DMS153 treated with DMSO at 0.1 percent for 48 hours (cell line): ENCODE measurements at regions not wholly inside any gene's neighbourhood (a gene's known extent, or its start where the extent isn't known, plus 50 kb on each side); places are given as distances from the start of the nearest gene placed in this dataset.

Experiments
- DNase-seq: peaks from one replicate; lab custom pipeline; 2025; ENCODE audit not compliant: unreplicated experiment; lab: John Stamatoyannopoulos, UW

DNA sequence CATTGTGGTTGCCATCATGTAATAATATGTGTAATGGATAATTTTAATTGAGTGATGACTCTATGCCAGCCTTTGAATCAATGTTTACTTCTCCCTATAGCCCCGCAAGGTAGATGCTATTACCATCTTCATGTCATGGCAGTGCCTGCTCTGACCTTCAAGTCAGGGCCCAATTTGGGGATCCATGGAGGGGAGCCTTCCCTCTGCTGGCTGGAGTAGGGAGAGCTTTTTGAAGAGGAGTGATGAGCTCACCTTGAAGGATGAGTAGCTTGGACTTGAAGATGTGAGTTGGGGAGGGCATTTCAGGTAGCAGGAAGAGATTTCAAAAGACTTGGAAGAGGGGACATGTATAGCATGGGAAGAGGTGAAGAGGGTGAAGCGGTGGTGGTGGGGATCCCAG, 189.2 kb downstream of the FOXD2 start:
- no peak for DNase-seq

DNA sequence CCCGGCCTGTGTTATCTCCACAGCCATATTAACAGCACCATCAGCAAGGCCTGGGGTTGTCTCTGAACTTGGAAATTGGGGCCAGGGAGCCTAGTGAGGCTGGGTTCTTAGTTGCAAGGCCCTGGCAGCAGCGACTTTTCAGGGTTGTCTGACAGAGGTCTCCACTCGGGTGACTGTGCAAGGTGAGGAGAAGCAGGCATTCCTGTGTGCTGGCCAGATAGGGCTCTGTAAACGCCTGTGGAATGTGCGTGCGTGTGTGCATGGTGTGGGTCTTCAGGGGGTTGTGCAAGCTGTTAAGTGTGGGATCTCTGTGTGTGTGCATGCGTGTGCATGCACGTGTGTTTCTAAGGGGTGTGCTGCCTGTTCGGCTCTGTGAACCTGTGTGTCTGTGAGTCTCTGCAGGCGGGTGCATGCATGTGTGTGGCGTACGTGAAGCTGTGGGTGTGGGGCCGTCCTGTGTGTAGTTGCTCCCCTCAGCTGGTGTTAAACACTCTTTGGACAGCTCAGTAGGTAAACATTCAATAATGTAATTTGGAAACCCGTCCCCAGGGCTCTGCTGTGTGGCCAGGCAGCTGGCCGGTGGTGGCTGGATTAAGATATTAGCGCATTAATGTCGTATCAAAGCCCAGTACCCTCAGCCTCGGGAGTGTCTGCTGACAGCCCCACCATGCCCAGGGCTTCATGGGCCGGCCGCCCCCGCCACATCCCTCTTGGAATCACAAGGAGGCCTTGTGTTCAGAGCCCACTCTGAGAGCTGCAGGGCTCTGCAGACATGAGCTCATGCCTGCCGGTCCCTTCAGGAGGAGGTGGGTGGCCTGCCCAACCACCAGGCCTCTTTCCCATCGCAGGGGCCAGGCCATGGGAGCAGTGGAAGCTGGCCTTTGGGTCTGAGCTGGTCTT, 189.9 kb downstream of the FOXD2 start:
- DNase-seq: no peak

DNA sequence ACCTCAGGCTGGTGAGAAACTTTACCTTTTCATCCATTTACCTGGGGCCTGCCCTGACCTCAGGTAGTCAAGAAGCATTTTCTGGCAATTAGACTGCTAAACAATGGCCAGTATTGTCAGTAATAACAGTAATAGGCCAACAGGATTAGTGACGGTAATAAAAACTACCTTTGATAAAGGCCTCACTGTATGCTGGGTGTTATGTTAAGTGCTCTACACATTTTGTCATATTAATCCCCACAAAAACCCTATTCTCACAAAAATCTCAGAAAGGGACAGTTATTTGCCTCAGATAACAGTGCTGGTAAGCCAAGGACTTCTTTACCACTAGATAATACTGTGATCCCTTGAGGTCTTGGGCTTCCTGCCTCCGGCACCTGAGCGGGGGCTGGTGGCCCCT, 191.4 kb downstream of the FOXD2 start:
- DNase-seq: no peak

DNA sequence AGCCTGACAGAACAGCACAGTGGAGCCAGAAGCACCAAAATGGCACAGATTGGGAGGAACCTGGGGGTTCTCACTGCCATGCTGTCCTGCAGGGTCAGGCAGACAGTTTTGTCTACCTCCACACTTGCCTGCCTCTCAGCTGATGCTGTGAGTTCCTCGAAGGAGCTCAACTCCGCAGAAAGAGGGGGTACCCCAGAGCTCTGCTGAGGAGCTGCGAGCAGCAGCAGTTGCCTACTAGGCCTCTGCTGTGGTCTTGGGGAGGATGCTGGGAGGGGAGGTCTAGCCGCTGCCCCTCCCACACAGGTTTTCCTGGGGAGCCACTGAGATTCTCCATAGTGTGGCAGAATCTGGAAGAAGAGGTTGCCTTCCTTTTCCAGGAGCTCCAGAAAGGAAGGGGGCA, 192.5 kb downstream of the FOXD2 start:
- no peak for DNase-seq

DNA sequence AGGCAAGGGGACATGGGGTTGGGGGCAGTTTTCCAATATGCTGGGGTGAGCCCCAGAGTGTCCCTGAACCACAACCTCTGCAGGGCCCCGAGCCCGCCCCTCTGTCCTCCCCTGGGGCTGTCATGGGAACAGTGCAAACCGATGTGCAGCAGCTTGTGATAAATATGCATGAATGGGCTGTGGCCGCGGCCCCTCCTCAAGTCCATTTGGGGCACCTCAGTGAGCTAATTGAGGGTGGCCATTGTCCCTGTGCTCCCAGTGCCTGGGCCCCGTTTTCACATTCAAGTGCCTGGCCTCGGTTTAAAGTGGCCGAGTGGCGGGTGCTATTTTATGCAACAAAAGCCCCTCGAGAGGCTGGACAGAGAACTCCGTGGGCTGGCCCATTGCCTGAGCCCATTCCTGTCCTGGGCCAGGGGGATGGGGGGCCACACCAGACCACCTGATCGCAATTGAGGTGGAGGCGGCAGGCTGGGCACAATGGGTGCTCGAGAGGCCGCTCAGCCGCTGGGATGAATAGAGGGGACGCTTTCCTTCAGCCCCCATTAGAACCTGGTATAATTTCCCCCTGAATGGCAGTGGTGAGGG, 193.7 kb downstream of the FOXD2 start:
- DNase-seq: no peak

DNA sequence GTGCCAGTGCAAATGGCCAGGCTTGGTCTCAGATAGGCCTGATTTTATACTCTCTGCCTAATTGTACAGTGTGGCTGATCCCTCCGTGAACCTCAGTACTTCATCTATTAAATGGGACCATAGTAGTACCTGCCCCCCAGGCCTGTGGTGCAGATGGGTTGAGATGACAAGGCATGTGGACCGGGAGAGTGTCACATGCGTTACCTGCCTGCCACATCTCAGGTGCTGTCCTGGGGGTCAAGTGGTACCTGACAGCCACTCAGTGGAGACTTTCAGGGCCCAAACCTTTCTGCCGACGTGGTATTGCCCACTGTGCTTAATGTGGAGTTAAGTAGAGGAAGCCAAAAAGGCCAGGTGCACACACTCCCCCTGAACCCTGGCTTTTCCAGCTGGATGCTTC, 197.3 kb downstream of the FOXD2 start:
- DNase-seq: no peak

DNA sequence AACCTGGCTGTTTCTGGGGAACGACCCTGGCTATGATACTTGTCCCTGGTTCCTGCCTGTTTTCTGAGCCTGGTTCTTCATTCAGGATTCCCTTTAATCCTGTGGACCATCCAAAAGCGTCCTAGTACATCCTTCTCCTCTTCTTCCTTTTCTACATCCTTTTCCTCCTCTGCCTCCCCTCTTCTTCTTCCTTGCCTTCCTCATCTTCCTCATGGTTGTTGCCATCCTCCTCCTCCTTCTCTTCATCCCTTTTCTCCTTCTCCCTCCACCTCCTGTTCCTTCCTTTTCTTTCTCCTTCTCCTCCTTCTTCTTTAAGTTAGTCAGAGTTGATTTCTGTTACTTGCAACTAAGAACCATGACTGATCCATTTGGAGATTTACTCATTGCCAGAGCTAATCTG, 197.8 kb downstream of the FOXD2 start:
- DNase-seq: no peak

DNA sequence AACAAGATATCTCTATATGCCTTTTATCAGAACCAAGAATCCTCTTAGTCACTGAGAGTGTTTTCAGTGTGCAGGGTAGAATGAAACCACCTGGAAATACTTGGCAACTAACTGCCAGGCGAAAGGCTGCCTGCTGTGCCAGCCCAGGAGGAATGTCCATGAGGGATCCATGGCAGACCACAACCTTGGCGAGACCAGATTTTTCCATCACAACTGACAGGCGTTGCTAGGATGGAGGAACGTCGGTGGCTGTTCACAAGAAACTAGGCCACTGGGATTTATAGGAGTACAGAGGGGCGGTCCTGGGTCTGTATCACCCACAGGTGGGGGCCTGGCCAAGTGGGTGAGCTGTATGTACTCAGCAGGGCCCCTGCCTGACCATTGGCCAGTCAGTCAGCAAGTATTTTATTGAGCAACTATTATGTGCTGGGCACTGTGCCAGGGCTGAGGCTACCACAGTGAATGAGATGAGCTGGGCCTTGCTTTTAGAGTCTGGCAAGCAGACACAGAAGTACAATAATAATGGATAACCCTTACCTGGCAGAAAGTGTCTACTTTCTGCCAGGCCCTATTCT, 199.4 kb downstream of the FOXD2 start:
- DNase-seq: no peak

DNA sequence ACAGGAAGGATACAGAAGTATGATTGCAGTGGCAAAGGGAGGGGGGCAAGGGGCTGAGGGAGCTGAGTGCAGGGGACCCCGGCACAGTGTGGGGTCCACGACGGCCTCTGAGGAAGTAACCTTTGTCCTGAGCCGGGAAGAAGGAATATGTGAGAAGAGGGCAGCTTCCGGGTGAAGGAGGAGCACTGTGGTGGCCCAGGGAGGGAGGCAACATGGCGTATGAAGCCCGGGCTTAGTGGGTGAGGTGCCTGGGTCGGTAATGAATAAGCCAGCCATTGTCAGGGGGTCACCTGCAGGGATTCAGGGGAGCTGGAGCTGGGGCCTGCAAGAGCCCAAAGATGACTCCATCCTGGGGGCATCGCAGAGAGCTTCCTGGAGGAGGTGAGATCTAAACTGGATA, 200.4 kb downstream of the FOXD2 start:
- DNase-seq: no peak

DNA sequence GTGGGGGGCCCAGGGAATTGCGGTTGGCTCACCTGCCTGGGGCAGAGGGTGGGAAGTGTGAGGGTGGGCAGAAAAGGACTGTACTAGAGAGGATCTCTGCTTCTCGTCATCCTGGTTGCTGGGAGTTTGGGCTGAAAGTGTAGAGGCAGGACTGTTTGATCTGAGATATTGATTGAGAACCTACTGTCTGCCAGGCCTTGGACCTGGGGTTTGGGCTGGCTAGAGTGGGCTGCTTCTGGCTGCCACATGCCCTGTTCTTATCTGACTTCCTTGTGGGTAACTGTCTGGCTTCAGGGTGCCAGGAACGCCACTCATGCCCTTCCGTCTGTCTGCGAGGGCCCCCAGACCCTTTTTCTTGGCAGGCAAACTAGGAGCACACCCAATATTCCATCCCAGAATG, 200.9 kb downstream of the FOXD2 start:
- DNase-seq: no peak

DNA sequence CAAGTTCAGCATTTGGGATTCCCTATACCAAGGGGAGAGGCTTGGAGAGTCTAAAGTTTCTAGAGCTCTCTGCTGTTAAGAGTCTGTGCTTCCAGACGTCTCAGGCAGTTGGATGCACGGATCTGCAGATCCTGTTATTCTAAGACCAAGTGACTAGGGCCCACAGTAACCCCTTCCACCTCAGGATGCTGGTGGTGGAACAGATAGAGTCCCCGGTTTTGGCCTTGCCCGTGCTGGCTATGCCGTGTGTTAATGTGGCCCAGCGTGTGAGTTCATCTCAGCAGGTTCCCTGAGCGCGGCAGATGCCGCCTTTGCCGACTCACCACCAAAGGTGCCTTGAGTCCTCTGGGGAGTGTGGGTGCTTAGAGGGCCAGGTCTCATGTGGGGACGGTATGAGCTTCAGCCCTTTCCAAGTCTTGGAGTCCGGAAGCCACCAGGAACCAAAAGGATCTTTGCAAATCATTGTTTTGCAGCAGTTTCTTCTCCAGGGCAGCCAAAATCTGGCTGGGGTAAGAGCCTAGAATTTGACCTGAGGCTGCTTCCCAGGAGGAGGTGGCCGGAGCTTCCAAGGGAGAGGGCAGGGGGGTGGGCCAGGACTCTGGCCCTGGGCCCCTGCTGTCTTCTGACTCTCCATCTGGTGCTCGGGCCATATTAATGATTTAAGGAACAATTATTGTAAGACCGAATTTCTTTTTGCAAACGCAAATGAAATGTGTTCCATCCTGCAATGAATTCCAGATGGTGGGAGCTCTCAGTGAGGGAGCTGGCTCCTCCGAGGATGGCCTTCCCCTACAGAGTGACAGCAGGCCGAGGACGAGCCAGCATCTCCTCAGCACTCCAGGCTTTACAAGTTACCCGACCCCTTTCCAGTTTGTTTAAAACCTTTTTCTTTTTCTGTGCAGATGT, 205.7 kb downstream of the FOXD2 start:
- DNase-seq: no peak

DNA sequence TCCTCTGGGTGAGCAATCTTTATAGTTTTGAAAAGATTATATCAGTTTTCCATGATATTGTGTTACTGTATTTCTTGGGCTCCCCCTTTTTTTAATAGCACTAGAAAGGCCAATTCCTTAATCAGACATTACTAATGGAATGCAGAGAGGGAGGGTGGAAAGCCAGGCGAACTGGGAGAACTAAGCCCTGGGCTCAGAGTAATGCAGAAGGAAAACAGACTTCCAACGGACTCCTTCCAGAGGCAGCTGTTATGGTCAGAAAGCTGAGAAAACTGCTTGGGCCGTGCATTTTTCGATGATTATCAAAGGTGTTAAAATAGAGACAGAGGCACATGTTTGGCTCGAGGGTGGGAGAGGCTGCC, 206.3 kb downstream of the FOXD2 start:
- DNase-seq: no peak

DNA sequence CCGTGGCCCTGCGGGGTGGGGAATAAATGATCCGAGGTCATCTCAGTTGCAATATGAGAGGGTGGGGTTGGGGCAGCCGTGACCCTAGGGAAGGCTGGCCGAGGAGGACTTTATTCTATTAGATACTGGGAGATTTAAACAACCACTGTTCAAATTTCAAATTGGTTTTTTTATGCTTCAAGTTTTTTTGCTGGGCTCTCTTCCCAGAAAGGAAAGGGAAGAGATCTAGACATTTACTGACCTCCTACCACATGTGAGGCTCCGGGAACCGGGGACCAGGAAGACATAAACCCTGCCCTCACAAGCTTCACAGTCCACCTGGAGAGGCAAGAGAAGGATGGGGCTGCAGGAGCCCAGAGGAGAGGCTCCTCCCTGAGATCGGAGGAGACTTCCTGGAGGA, 207.3 kb downstream of the FOXD2 start:
- no peak for DNase-seq

DNA sequence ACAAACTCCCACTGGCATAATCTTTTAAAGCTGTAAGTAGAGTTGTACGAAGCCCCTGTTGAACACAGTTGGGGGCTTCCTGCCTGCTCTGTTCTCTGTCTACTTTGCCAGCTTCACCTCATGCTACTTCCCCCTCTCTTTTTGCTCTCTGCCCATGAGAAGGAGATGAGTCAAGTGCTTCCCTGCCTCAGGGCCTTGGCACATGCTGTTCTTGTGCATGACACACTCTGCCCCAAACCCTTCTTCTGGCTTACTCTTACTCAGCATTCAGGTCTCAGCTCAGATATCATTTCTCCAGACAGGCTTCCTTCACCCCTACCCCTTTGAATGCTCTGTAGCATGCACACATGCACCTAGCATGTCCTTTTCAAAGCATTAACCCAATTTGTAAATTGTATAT, 208.8 kb downstream of the FOXD2 start:
- DNase-seq: no peak

DNA sequence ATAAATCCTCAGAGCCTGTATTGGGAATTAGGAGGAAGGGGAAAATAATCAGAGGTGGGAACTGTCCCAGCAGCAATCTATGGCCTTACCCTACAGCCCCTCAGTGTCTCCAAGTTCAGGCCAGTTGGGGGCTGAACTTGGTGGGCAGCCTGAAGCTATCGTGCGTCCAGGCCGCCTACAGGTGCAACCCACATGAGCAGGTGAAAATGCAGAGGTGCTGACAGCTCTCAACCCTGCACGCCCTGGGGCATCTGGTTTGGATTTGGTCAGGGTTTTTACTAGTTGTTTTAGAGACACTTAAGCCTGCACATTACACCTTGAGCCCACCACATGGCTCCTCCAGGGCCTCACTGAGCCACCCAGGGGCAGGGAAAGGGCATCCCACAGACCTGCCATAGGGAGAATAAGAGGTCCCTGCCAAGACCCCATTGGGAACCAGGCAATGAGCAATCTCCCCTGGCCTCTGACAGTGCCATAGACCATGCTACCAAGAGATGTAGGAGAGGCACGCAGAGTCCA, 209.5 kb downstream of the FOXD2 start:
- DNase-seq: no peak

DNA sequence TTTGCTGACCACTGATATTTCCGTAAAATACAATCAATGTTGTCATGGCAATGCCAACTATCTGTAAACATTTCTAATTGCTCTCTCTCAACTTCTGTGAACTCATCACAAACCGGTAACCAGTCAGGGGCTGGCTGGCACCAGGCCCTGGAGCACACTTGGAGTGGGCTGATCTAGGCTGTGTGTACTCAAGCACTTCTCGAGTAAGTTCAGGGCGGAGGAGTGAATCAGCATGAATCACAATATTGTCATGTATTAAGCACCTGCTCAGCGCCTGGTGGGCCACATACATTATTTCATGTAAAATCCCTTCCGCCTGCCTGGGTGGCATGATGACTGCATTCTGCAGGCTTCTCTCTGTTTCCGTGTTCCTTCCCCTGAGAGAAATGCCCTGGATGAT, 212.4 kb downstream of the FOXD2 start:
- DNase-seq: peak; percentile 87

DNA sequence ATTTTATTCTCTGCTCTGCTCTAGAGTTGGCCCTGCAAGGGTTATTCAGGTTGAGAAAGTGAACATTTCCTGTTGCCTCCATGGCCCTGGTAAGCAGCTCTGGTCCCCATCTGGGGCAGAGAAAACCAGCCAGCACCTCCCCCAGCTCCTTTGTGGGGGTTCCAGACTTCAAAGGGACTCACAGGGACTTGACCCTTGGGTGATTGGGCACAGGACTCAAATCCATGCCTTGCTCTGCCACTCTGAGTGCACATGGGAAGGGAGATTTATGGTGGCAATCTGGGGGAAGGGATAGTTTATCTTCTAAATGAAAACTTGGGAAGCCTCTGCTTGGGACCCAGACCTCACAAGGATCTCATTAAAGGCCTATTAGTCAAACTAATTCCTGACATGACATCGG, 212.8 kb downstream of the FOXD2 start:
- DNase-seq: no peak

DNA sequence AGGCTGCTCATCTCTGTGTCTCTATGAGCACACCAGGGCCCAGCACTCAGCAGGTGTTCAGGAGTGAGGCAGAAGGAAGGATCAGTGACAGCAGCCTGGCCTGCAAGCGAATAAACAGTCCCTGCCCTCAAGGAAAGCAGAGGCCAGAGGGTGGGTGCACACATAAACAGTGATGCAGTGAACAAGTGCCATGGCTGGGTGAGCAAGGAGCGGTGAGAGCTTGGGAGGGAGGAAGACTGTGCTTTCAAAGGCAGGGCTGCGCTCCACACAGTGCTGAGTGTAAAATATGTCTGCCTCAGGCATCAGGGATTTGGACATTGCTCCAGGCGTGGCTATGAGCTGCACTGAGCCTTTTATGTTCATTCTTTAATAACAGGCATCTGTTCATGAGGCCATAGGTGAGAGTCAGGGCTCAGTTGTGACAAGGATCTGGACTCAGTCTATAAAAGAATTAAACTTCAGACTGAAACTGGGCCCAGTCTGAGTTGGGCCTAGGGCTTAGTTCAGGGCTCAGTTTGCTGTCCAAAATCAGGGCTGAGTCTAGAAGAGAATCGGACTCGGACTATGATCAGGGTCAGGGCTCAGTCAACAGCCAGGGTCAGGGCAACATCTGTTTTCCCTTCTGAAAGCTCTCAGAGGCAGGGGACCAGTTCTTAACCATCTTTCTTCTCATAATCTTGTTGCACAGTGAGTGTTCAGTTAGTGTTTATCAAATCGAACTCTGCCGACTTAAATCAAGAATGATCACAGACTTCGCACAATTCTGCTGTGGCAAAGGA, 213.7 kb downstream of the FOXD2 start:
- DNase-seq: no peak

DNA sequence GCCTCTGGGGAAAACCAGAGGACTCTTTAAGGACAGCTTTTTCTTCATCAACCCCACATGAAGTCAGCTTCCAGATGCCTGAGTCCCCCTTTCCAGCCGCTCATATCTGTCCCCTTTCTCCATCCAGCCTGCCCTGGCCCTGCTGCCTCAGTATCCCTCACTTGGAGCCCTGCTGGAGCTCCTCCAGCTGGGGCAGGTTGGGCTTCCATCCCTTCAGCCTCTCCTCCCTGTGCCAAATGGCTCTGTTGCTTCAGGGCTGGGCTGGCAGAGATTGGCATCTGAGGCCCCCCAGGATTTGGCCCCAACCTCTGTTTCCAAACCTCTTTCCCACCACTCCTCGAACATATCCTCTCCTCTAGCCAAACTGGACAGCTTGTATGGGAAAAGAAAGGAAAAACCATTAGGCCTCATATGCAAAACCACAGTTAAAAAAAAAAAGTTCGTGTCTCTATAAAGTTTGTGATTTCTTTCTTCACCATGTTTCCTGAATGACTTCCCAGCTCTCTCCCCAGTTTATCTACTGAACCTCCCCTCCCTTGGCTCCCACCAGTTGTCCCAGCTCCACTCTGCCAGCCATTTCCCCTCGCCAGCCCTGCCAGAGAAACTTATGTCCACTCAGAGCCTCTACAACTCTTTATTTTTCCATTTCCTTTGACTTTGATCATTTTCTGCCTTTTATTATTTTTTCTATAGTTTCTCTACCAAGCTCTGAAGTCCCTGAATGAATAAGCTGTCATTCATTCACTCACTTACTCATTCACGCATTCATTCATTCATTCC, 217.9 kb downstream of the FOXD2 start:
- no peak for DNase-seq
